ENCODE measurements at regions not wholly inside any gene's neighbourhood (a gene's known extent, or its start where the extent isn't known, plus 50 kb on each side); places are given as distances from the start of the nearest gene placed in this dataset.
"Not testable (repeated sequence)": the region's sequence is repeated elsewhere in the genome, so short reads cannot be mapped to it uniquely, and the experiment has no call there.

DNA sequence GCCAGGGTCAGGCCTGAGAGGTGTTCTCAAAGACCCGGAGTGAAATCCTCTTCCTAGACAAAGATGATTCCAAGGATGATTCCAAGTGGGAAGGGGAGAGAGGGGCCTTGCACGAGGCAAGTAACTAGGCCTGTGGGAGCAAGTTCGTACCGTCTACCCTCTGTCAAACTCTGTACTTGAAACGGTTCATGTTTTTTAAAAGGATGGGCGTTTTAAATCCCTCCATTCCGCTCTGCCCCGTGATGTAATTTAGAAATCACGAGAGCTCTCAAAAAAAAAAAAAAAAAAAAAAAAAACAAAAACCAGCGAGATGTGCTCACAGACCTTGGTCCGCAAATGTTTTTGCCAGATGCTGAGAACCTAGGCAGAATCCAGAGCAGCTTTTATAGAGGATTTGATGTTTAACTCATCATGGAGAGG lies 114.7 kb upstream of the CARD11 start:
- no peaks in the 10 kb centered on the region for H3K4me1 ChIP-seq
- intact Hi-C loops (cut with DNase I): loop anchor here in 5 of 10 donors (5.0 to 10.0 kb wide), 3 partner anchors 94 to 291 kb away; no protein-coding TSS in a partner anchor
- H3K4me3 ChIP-seq: peak overlapping the region in 1 of 10 donors; percentile 13
- WGBS, 2 donors: 67 to 68% methylated on average over 11 of the region's 11 CpGs
- ATAC-seq: peak in 2 of 8 donors; percentile 50 to 60
- H3K27me3 ChIP-seq: peaks cover 0 to 13% (median 1%) of the 10 kb centered on the region in 7 donors
- no peaks in the 10 kb centered on the region for H3K36me3 ChIP-seq
- peak in 1 of 2 donors; percentile 11 for DNase-seq
- TF ChIP-seq, protein P1, sequence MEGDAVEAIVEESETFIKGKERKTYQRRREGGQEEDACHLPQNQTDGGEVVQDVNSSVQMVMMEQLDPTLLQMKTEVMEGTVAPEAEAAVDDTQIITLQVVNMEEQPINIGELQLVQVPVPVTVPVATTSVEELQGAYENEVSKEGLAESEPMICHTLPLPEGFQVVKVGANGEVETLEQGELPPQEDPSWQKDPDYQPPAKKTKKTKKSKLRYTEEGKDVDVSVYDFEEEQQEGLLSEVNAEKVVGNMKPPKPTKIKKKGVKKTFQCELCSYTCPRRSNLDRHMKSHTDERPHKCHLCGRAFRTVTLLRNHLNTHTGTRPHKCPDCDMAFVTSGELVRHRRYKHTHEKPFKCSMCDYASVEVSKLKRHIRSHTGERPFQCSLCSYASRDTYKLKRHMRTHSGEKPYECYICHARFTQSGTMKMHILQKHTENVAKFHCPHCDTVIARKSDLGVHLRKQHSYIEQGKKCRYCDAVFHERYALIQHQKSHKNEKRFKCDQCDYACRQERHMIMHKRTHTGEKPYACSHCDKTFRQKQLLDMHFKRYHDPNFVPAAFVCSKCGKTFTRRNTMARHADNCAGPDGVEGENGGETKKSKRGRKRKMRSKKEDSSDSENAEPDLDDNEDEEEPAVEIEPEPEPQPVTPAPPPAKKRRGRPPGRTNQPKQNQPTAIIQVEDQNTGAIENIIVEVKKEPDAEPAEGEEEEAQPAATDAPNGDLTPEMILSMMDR (IDR thresholded peaks at IDR 0.05): no peak
- peak overlapping the region in 1 of 10 donors; percentile 22 for H3K27ac ChIP-seq
- peaks cover 0 to 17% (median 0%) of the 10 kb centered on the region in 11 donors for H3K9me3 ChIP-seq

DNA sequence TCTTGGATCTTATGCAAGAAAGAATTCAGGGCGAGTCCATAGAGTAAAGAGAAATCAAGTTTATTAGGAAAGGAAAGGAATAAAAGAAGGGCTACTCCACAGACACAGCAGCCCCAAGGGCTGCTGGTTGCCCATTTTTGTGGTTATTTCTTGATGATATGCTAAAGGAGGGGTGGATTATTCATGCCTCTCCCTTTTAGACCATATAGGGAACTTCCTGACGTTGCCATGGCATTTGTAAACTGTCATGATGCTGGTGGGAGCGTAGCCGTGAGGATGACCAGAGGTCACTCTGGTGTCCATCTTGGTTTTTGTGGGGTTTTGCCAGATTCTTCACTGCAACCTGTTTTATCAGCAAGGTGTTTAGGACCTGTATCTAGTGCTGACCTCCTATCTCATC lies 115.4 kb upstream of the CARD11 start:
- Histone ChIP-seq H3K36me3 (no peaks in the 10 kb centered on the region), H3K4me3 (no peak overlapping the region), H3K9me3 (peaks cover 0 to 17% (median 0%) of the 10 kb centered on the region in 11 donors), H3K27me3 (peaks cover 0 to 10% (median 0%) of the 10 kb centered on the region in 7 donors), H3K4me1 (peaks cover 0 to 2% (median 0%) of the 10 kb centered on the region in 9 donors), H3K27ac (no peak overlapping the region)
- TF ChIP-seq, protein P1 (IDR thresholded peaks at IDR 0.05): no peak
- DNase-seq (no peak), ATAC-seq (no peak)
- 67 to 84% methylated on average over 4 of the region's 4 CpGs for whole genome bisulfite sequencing, 2 donors
- intact Hi-C loops (cut with DNase I): loop anchor here in 5 of 10 donors (5.0 to 10.0 kb wide), 3 partner anchors 94 to 292 kb away; no protein-coding TSS in a partner anchor

DNA sequence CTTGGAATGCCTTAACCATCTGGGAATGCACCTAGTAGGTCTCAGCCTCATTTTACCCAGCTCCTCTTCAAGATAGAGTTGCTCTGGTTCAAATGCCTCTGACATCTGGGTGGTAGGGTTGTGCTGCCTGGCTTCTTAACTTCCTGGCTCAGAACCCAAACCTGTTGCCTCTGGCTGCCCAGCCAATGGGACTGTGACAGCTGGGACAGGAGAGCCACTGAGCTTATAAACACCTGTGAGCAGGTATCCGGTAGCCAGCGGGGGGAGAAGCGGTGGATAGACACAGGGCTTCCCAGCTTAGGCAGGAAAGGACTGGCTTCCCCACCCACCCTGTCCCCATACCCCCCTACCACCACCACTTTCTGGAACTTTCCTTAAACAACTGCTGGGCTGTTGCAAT lies 115.8 kb upstream of the CARD11 start:
- 78 to 85% methylated on average over 3 of the region's 3 CpGs for WGBS, 2 donors
- no peak for DNase-seq

DNA sequence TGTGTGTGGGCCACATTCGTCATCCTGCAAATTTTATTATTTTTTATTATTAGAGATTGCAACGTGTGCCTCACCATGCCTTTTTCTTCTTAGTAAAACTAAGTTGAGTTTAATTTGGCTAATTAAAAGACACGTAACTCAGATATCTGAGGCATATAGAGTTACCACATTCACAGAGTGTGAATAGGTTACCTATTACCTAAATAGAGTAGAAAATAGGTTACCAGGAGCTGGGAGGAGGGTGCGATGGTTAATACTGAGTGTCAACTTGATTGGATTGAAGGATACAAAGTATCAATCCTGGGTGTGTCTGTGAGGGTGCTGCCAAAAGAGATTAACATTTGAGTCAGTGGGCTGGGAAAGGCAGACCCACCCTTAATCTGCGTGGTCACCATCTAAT lies 116.3 kb upstream of the CARD11 start:
- not testable (repeated sequence) for DNase-seq, H3K36me3 ChIP-seq, H3K4me3 ChIP-seq, H3K27me3 ChIP-seq, H3K4me1 ChIP-seq, H3K27ac ChIP-seq, ATAC-seq
- intact Hi-C loops (cut with DNase I): loop anchor here in 5 of 10 donors (5.0 to 10.0 kb wide), 3 partner anchors 95 to 293 kb away; no protein-coding TSS in a partner anchor
- peaks cover 0 to 10% (median 0%) of the 10 kb centered on the region in 11 donors for H3K9me3 ChIP-seq
- 85 to 92% methylated on average over 5 of the region's 5 CpGs for WGBS, 2 donors

More for the DNA sequence above, 115.8 kb upstream of the CARD11 start:
- Histone ChIP-seq H3K4me3 (no peak overlapping the region), H3K27me3 (peaks cover 0 to 6% (median 0%) of the 10 kb centered on the region in 7 donors), H3K4me1 (peaks cover 0 to 2% (median 0%) of the 10 kb centered on the region in 9 donors), H3K36me3 (no peaks in the 10 kb centered on the region), H3K27ac (no peak overlapping the region), H3K9me3 (peaks cover 0 to 15% (median 0%) of the 10 kb centered on the region in 11 donors)
- no peak for ATAC-seq
- TF ChIP-seq, protein P1 (IDR thresholded peaks at IDR 0.05): no peak
- intact Hi-C loops (cut with DNase I): loop anchor here in 5 of 10 donors (5.0 to 10.0 kb wide), 3 partner anchors 95 to 292 kb away; no protein-coding TSS in a partner anchor

DNA sequence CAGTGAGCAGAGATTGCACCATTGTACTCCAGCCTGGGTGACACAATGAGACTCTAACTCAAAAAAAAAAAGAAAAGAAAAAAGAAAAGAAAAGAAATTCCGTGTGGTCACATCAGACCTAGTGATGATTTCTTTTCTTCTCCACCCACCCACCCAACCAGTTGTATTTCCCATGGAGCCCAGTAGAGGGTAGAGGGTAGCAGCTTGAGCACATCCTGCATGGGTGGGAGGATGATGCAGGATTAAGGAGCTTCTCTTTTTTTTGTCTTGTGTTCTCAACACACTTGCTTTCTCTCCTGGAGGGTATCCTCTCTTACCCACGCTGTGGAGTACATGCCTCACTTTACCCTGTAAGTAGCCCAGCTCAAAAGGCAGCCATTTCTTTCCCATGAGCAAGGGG lies 118.6 kb upstream of the CARD11 start:
- peaks cover 0 to 11% (median 0%) of the 10 kb centered on the region in 9 donors for H3K4me1 ChIP-seq
- no peaks in the 10 kb centered on the region for H3K9me3 ChIP-seq
- no peak for DNase-seq
- H3K27ac ChIP-seq: no peak overlapping the region
- no peaks in the 10 kb centered on the region for H3K36me3 ChIP-seq
- 71 to 80% methylated on average over 2 of the region's 2 CpGs for WGBS, 2 donors
- TF ChIP-seq, protein P1 (IDR thresholded peaks at IDR 0.05): peak in 4 of 9 donors; percentile 10 to 27 (median 19)
- intact Hi-C loops (cut with DNase I): no loop called here
- no peak overlapping the region for H3K4me3 ChIP-seq
- ATAC-seq: no peak
- peaks cover 0 to 4% (median 0%) of the 10 kb centered on the region in 7 donors for H3K27me3 ChIP-seq

DNA sequence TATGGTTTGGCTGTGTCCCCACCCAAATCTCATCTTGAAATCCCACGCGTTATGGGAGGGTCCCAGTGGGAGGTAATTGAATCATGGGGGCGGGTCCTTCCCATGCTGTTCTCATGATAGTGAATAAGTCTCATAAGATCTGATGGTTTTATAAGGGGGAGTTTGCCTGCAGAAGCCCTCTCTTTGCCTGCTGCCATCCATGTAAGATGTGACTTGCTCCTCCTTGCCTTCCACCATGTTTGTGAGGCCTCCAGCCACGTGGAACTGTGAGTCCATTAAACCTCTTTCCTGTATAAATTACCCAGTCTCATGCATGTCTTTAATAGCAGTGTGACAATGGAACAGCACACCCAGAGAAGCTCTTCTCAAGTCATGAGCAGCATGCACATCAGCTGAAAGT lies 119.1 kb upstream of the CARD11 start:
- WGBS, 2 donors: 65 to 92% methylated on average over 4 of the region's 4 CpGs
- DNase-seq; H3K36me3 ChIP-seq; H3K4me3 ChIP-seq; intact Hi-C loops (cut with DNase I); H3K27me3 ChIP-seq; H3K9me3 ChIP-seq; ATAC-seq; H3K27ac ChIP-seq: not testable (repeated sequence)
- H3K4me1 ChIP-seq: peaks cover 0 to 11% (median 0%) of the 10 kb centered on the region in 9 donors
